Trophoblast cell (in vitro differentiated cells and primary cell): ENCODE measurements at regions not wholly inside any gene's neighbourhood (a gene's known extent, or its start where the extent isn't known, plus 50 kb on each side); places are given as distances from the start of the nearest gene placed in this dataset.
A peak's percentile ranks its signal among the peaks of the same experiment; 100 is the strongest.

Experiments used
- DNase-seq, 2 donors: peaks; one replicate each; pipeline ENCODE4 v3.0.0-alpha.2; 2016
- H2AFZ ChIP-seq: 2 replicates; pipeline ENCODE4 v1.6.1; 2013; ENCODE audit warnings: low read length, moderate library complexity, mild to moderate bottlenecking; ENCODE audit not compliant: insufficient read depth, poor library complexity
- H2AK5ac ChIP-seq: 2 replicates; pipeline ENCODE4 v1.6.1; 2013; ENCODE audit warnings: mild to moderate bottlenecking, low read length
- H2BK120ac ChIP-seq: 2 replicates; pipeline ENCODE4 v1.6.1; 2013; ENCODE audit warnings: low read length, mild to moderate bottlenecking, moderate library complexity; ENCODE audit not compliant: insufficient read depth, poor library complexity
- H2BK12ac ChIP-seq: 2 replicates; pipeline ENCODE4 v1.6.1; 2013; ENCODE audit warnings: mild to moderate bottlenecking, low read length, moderate library complexity
- H2BK5ac ChIP-seq: 2 replicates; pipeline ENCODE4 v1.6.1; 2013; ENCODE audit warnings: low read length, low read depth, moderate library complexity, mild to moderate bottlenecking; ENCODE audit not compliant: poor library complexity
- H3K14ac ChIP-seq: 2 replicates; pipeline ENCODE4 v1.6.1; 2013; ENCODE audit warnings: mild to moderate bottlenecking, low read length
- H3K18ac ChIP-seq: 2 replicates; pipeline ENCODE4 v1.6.1; 2013; ENCODE audit warnings: mild to moderate bottlenecking, low read length
- H3K23ac ChIP-seq: 2 replicates; pipeline ENCODE4 v1.6.1; 2013; ENCODE audit warnings: low read length
- H3K27ac ChIP-seq: 2 replicates; pipeline ENCODE4 v1.5.1; 2013; ENCODE audit warnings: low read depth, mild to moderate bottlenecking, inconsistent platforms, low read length, moderate library complexity
- H3K27me3 ChIP-seq: 2 replicates; pipeline ENCODE4 v1.6.1; 2013; ENCODE audit warnings: inconsistent platforms, mild to moderate bottlenecking, low read length, moderate library complexity; ENCODE audit not compliant: insufficient read depth
- H3K36me3 ChIP-seq, 2 experiments: 1 replicate in 1 of 2; 2 replicates in 1 of 2; pipeline ENCODE4 v1.6.1; 2013; ENCODE audit warnings: low read length in 2 of 2, mild to moderate bottlenecking in 2 of 2, moderate library complexity in 1 of 2; ENCODE audit not compliant: insufficient read depth in 2 of 2, control insufficient read depth in 1 of 2
- H3K4ac ChIP-seq: 2 replicates; pipeline ENCODE4 v1.6.1; 2013; ENCODE audit warnings: low read depth, mild to moderate bottlenecking, low read length, moderate library complexity
- H3K4me1 ChIP-seq, 2 experiments: 1 replicate in 1 of 2; 2 replicates in 1 of 2; pipeline ENCODE4 v1.6.1; 2013; ENCODE audit warnings: low read length in 2 of 2, mild to moderate bottlenecking in 2 of 2, moderate library complexity in 1 of 2; ENCODE audit not compliant: insufficient read depth in 2 of 2, control insufficient read depth in 1 of 2
- H3K4me2 ChIP-seq: 2 replicates; pipeline ENCODE4 v1.6.1; 2013; ENCODE audit warnings: inconsistent platforms, mild to moderate bottlenecking, low read length, moderate library complexity
- H3K4me3 ChIP-seq: 2 replicates; pipeline ENCODE4 v1.5.1; 2013; ENCODE audit warnings: mild to moderate bottlenecking, low read depth, low read length, inconsistent platforms
- H3K79me1 ChIP-seq: one replicate; pipeline ENCODE4 v1.6.1; 2013; ENCODE audit warnings: low read length
- H3K79me2 ChIP-seq: 2 replicates; pipeline ENCODE4 v1.6.1; 2013; ENCODE audit warnings: low read length, mild to moderate bottlenecking; ENCODE audit not compliant: control insufficient read depth, insufficient read depth, poor library complexity
- H3K9ac ChIP-seq: 2 replicates; pipeline ENCODE4 v1.6.1; 2013; ENCODE audit warnings: mild to moderate bottlenecking, low read length
- H3K9me3 ChIP-seq: 2 replicates; pipeline ENCODE4 v1.6.1; 2013; ENCODE audit warnings: low read depth, mild to moderate bottlenecking, control low read depth, inconsistent platforms, low read length; ENCODE audit not compliant: insufficient read depth
- H4K12ac ChIP-seq: 2 replicates; pipeline ENCODE4 v1.6.1; 2013; ENCODE audit warnings: low read depth, mild to moderate bottlenecking, low read length, moderate library complexity
- H4K8ac ChIP-seq: 2 replicates; pipeline ENCODE4 v1.6.1; 2013; ENCODE audit warnings: low read depth, mild to moderate bottlenecking, low read length, moderate library complexity
- H4K91ac ChIP-seq: one replicate; pipeline ENCODE4 v1.6.1; 2013; ENCODE audit warnings: low read depth, mild to moderate bottlenecking, low read length, moderate library complexity
- WGBS: extraction: QIAGEN DNeasy Blood & Tissue Kit; methylation state at CpG from one replicate; pipeline ENCODE4 v1.1.7; 2013; ENCODE audit warnings: missing lambda C conversion rate; ENCODE audit not compliant: insufficient read length, insufficient coverage; ENCODE audit errors: extremely low coverage; 5-methylcytosine and 5-hydroxymethylcytosine counted together

DNA sequence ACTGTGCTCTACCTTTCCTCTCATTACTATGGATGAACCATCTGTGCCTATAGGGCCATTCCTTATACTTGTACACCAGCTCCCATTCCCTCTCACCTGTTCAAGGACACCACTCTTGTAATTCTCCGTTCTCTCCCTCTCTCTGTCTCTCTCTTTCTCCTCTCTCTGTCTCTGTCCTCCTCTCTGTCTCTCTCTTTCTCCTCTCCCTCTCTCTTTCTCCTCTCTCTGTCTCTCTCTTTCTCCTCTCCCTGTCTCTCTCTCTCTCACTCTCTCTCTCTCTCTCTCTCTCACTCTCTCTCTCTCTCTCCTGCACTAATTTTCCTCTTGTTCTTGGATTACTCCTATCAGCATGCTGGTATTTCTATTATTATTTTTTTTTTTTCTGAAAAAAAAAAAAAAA is 78.9 kb upstream of the RMDN2 start:
- Histone ChIP-seq H3K79me1 (no peaks in the 10 kb centered on the region), H3K9ac (no peak overlapping the region), H3K79me2 (no peaks in the 10 kb centered on the region), H3K14ac (no peak overlapping the region), H3K23ac (no peak overlapping the region), H3K4ac (no peak overlapping the region), H4K91ac (no peak overlapping the region), H3K27me3 (no peaks in the 10 kb centered on the region), H3K4me1 (no peaks in the 10 kb centered on the region), H3K36me3 (no peaks in the 10 kb centered on the region), H2BK120ac (no peak overlapping the region), H4K12ac (no peak overlapping the region), H2AFZ (no peak overlapping the region), H2BK5ac (no peak overlapping the region), H3K9me3 (no peaks in the 10 kb centered on the region), H3K4me3 (no peak overlapping the region), H3K4me2 (no peak overlapping the region), H2AK5ac (no peak overlapping the region), H4K8ac (no peak overlapping the region), H3K27ac (no peak overlapping the region), H3K18ac (no peak overlapping the region), H2BK12ac (no peak overlapping the region)
- WGBS = no CpG with 5 or more reads among the region's 1 CpG
- no peak for DNase-seq

DNA sequence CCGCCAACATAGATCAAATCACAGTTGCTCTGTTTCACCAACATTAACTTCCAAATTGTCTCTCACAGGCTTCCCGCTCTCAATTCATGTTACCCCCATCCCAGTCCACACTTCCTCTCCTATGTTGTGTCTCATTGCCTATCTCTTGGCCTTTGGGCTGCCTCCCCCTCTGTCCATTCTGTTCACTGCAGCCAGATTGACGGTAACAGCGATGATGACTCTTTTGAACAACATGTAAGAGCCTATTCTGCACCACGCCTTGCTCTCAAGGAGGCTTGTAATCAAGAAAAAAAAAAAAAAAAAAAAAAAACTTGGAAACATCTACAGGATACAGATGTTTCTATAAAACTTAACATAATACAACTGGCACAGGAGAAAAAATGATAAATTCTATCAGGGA is 77.3 kb upstream of the RMDN2 start:
- Histone ChIP-seq H2BK120ac (no peak overlapping the region), H2AK5ac (no peak overlapping the region), H2BK12ac (no peak overlapping the region), H4K12ac (no peak overlapping the region), H3K14ac (no peak overlapping the region), H3K18ac (no peak overlapping the region), H3K4me1 (no peaks in the 10 kb centered on the region), H3K79me1 (no peaks in the 10 kb centered on the region), H3K4ac (no peak overlapping the region), H3K79me2 (no peaks in the 10 kb centered on the region), H3K4me2 (no peak overlapping the region), H3K9ac (no peak overlapping the region), H4K8ac (no peak overlapping the region), H3K4me3 (no peak overlapping the region), H3K27ac (no peak overlapping the region), H3K36me3 (no peaks in the 10 kb centered on the region), H2BK5ac (no peak overlapping the region), H2AFZ (no peak overlapping the region), H3K23ac (no peak overlapping the region), H3K9me3 (no peaks in the 10 kb centered on the region), H3K27me3 (no peaks in the 10 kb centered on the region), H4K91ac (no peak overlapping the region)
- no peak for DNase-seq
- no CpG with 5 or more reads among the region's 5 CpGs for WGBS

DNA sequence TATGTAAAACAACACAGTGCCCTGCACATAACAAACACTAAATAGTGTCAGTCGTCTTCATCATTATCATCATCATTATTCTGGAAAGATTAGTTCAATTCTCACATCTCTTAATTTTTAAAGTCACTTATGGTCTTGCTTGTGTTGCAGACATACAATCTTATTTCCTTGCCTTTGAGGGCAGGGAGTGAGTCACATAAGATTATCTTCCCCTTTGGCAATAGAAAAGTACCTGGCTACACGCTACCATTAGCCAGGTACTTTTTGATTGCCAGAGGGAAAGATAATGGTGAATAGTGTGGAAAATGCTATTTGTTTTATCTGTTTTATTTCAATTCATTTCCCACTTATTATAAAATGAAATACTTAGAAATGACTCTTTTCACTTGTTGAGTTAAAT is 76.6 kb upstream of the RMDN2 start:
- H4K91ac ChIP-seq = no peak overlapping the region
- no peaks in the 10 kb centered on the region for H3K4me1 ChIP-seq
- no peak overlapping the region for H2BK12ac ChIP-seq
- no peak overlapping the region for H2BK120ac ChIP-seq
- H4K8ac ChIP-seq = no peak overlapping the region
- no peak overlapping the region for H2AFZ ChIP-seq
- H2BK5ac ChIP-seq = no peak overlapping the region
- H3K79me2 ChIP-seq = no peaks in the 10 kb centered on the region
- H3K18ac ChIP-seq = no peak overlapping the region
- H3K27ac ChIP-seq = no peak overlapping the region
- no peaks in the 10 kb centered on the region for H3K27me3 ChIP-seq
- no peak for DNase-seq
- H3K23ac ChIP-seq = no peak overlapping the region
- H3K4ac ChIP-seq = no peak overlapping the region
- no peak overlapping the region for H3K14ac ChIP-seq
- peak overlapping the region; percentile 24 for H3K9ac ChIP-seq
- no peak overlapping the region for H3K4me3 ChIP-seq
- no peak overlapping the region for H4K12ac ChIP-seq
- no peak overlapping the region for H2AK5ac ChIP-seq
- no peaks in the 10 kb centered on the region for H3K79me1 ChIP-seq
- no CpG with 5 or more reads among the region's 2 CpGs for WGBS
- H3K36me3 ChIP-seq = no peaks in the 10 kb centered on the region
- H3K4me2 ChIP-seq = no peak overlapping the region
- no peaks in the 10 kb centered on the region for H3K9me3 ChIP-seq

DNA sequence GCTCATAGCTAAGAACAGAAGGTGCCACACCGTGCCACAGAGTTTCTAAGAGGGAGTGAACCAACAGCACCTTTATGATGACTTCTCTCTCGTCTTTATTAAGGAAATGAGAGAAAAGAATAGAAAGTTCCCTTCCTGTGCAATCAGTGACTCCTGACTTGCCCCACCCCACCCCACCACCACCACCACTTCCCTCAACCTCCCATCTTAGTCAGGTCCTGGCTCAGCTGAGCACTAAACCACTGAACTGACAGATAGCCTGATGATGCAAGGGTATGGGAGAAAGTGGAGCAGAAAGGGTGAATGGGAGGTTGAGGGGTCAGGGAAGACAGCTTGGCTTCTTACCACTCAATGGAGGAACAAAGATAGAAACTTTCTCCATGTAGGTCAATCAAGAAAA is 75.2 kb upstream of the RMDN2 start:
- Histone ChIP-seq H2BK12ac (no peak overlapping the region), H3K4me1 (no peaks in the 10 kb centered on the region), H4K12ac (no peak overlapping the region), H2AFZ (no peak overlapping the region), H3K18ac (no peak overlapping the region), H3K79me1 (no peaks in the 10 kb centered on the region), H3K36me3 (no peaks in the 10 kb centered on the region), H3K27me3 (no peaks in the 10 kb centered on the region), H3K4me3 (no peak overlapping the region), H3K4me2 (no peak overlapping the region), H3K4ac (no peak overlapping the region), H4K91ac (no peak overlapping the region), H4K8ac (no peak overlapping the region), H3K14ac (no peak overlapping the region), H2BK120ac (no peak overlapping the region), H3K9ac (no peak overlapping the region), H2AK5ac (no peak overlapping the region), H3K79me2 (no peaks in the 10 kb centered on the region), H3K9me3 (no peaks in the 10 kb centered on the region), H2BK5ac (no peak overlapping the region), H3K23ac (no peak overlapping the region), H3K27ac (no peak overlapping the region)
- no peak for DNase-seq
- WGBS = no CpG with 5 or more reads among the region's 2 CpGs
